ENCODE measurements at regions not wholly inside any gene's neighbourhood (a gene's known extent, or its start where the extent isn't known, plus 50 kb on each side); places are given as distances from the start of the nearest gene placed in this dataset.

GRCh38 chr2:18860179-18860578 lies 270.8 kb upstream of the NT5C1B start:
- no peak for DNase-seq

- DNase-seq: no peak
Measured at GRCh38 chr2:18856765-18857164, 267.4 kb upstream of the NT5C1B start.

GRCh38 chr2:18855027-18855426 lies 265.7 kb upstream of the NT5C1B start:
- DNase-seq: no peak

GRCh38 chr2:18849841-18850578 lies 260.6 kb upstream of the NT5C1B start:
- no peak for DNase-seq

GRCh38 chr2:18848646-18849045 lies 259.3 kb upstream of the NT5C1B start:
- DNase-seq: no peak

- no peak for DNase-seq
Measured at GRCh38 chr2:18845854-18846445, 256.6 kb upstream of the NT5C1B start.

GRCh38 chr2:18842836-18843235 lies 253.5 kb upstream of the NT5C1B start:
- no peak for DNase-seq

GRCh38 chr2:18841248-18842150 lies 252.1 kb upstream of the NT5C1B start:
- DNase-seq: no peak

- DNase-seq: no peak
Measured at GRCh38 chr2:18837240-18837639, 247.9 kb upstream of the NT5C1B start.

GRCh38 chr2:18836436-18836835 lies 247.1 kb upstream of the NT5C1B start:
- DNase-seq: no peak

- DNase-seq: no peak
Measured at GRCh38 chr2:18835787-18836186, 246.4 kb upstream of the NT5C1B start.

- DNase-seq: no peak
Measured at GRCh38 chr2:18834341-18834740, 245.0 kb upstream of the NT5C1B start.

- DNase-seq: no peak
Measured at GRCh38 chr2:18833941-18834340, 244.6 kb upstream of the NT5C1B start.

GRCh38 chr2:18831916-18832510 lies 242.6 kb upstream of the NT5C1B start:
- DNase-seq: no peak

GRCh38 chr2:18830962-18831361 lies 241.6 kb upstream of the NT5C1B start:
- no peak for DNase-seq

- DNase-seq: no peak
Measured at GRCh38 chr2:18829976-18830375, 240.6 kb upstream of the NT5C1B start.

- no peak for DNase-seq
Measured at GRCh38 chr2:18829251-18829902, 240.0 kb upstream of the NT5C1B start.

GRCh38 chr2:18828296-18828695 lies 238.9 kb upstream of the NT5C1B start:
- no peak for DNase-seq

GRCh38 chr2:18825838-18826237 lies 236.5 kb upstream of the NT5C1B start:
- no peak for DNase-seq

GRCh38 chr2:18824915-18825314 lies 235.5 kb upstream of the NT5C1B start:
- no peak for DNase-seq

GRCh38 chr2:18824325-18824790 lies 235.0 kb upstream of the NT5C1B start:
- DNase-seq: no peak

- DNase-seq: no peak
Measured at GRCh38 chr2:18821431-18821830, 232.1 kb upstream of the NT5C1B start.

- DNase-seq: no peak
Measured at GRCh38 chr2:18820966-18821365, 231.6 kb upstream of the NT5C1B start.

Data from inflammatory macrophage treated with lipopolysaccharide for 1 hour (primary cell).